ENCODE measurements at regions not wholly inside any gene's neighbourhood (a gene's known extent, or its start where the extent isn't known, plus 50 kb on each side); places are given as distances from the start of the nearest gene placed in this dataset.

DNA sequence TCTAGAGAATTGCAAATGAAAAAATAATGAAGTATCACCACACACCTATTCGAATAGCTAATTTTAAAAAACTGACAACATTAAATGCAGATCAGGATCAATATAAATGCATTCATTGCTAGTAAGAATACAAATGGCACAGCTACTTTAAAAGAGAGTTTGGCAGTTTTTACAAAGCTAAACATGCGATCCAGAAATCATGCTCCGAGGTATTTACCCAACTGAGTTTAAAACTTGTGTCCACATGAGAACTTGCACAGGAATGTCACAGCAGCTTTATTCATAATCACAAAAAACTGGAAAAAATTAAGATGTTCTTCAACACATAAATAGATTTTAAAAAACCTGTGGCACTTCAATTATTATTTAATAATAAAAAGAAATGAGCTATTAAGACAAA is 345.5 kb upstream of the TRPC7 start:
- TF ChIP-seq, protein P1, sequence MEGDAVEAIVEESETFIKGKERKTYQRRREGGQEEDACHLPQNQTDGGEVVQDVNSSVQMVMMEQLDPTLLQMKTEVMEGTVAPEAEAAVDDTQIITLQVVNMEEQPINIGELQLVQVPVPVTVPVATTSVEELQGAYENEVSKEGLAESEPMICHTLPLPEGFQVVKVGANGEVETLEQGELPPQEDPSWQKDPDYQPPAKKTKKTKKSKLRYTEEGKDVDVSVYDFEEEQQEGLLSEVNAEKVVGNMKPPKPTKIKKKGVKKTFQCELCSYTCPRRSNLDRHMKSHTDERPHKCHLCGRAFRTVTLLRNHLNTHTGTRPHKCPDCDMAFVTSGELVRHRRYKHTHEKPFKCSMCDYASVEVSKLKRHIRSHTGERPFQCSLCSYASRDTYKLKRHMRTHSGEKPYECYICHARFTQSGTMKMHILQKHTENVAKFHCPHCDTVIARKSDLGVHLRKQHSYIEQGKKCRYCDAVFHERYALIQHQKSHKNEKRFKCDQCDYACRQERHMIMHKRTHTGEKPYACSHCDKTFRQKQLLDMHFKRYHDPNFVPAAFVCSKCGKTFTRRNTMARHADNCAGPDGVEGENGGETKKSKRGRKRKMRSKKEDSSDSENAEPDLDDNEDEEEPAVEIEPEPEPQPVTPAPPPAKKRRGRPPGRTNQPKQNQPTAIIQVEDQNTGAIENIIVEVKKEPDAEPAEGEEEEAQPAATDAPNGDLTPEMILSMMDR (IDR thresholded peaks at IDR 0.05), result no peak
- TF ChIP-seq POLR2A (IDR thresholded peaks at IDR 0.05), result no peak
- TF ChIP-seq POLR2AphosphoS5 (IDR thresholded peaks at IDR 0.05), result no peak

All from prostate gland (tissue), 2 donors.